Psoas muscle (tissue), 7 donors: ENCODE measurements at regions not wholly inside any gene's neighbourhood (a gene's known extent, or its start where the extent isn't known, plus 50 kb on each side); places are given as distances from the start of the nearest gene placed in this dataset.

Experiments
- ATAC-seq, 4 donors: fragments of 200-7000 bp; cut with Tn5 transposase; one replicate each; pipeline ENCODE4 v1.9.1; 2020; ENCODE audit warnings: moderate library complexity in 3 of 4, mild to moderate bottlenecking in 2 of 4
- DNase-seq, 2 donors: peaks; one replicate each; pipeline ENCODE4 v3.0.0-alpha.2; 2020
- H3K27ac ChIP-seq: fragments of 200-600 bp; one replicate; pipeline ENCODE4 v1.8.0; 2022
- H3K27me3 ChIP-seq, 3 donors: fragments of 200-600 bp in 1 of 3; one replicate each; pipeline versions ENCODE4 v1.6.1 to v1.8.0; 2013 to 2022; ENCODE audit warnings: low read length in 2 of 3, mild to moderate bottlenecking in 2 of 3, moderate library complexity in 1 of 3; ENCODE audit not compliant: insufficient read depth in 3 of 3
- H3K36me3 ChIP-seq, 2 donors: fragments of 200-600 bp in 1 of 2; one replicate each; pipeline versions ENCODE4 v1.6.1 to v1.8.0; 2013 to 2022; ENCODE audit warnings: low read depth in 1 of 2, mild to moderate bottlenecking in 1 of 2, moderate library complexity in 1 of 2; ENCODE audit not compliant: insufficient read depth in 1 of 2
- H3K4me1 ChIP-seq: fragments of 200-600 bp; one replicate; pipeline ENCODE4 v1.8.0; 2022
- H3K4me3 ChIP-seq: fragments of 200-600 bp; one replicate; pipeline ENCODE4 v1.8.0; 2022; ENCODE audit warnings: mild to moderate bottlenecking
- H3K9me3 ChIP-seq: fragments of 200-600 bp; one replicate; pipeline ENCODE4 v1.8.0; 2022
- WGBS, 3 donors: extraction: QIAGEN DNeasy Blood & Tissue Kit; methylation state at CpG; one replicate each; pipeline versions ENCODE4 v1.1.6 to v1.1.7; 2013; 5-methylcytosine and 5-hydroxymethylcytosine counted together
- intact Hi-C, 2 donors: fragments of 100-400 bp; cut with DNase I; formaldehyde crosslinking; loops; one replicate each; pipeline versions ENCODE4 v1.11.0 to v1.14.2; 2022
- TF ChIP-seq, protein P1 (sequence below): fragments of 200-600 bp; IDR thresholded peaks from one replicate; pipeline ENCODE4 v1.8.0; 2022; ENCODE audit warnings: antibody characterized with exemption
- donor health status: healthy with polysubstance abuse.
- donor health status: DM: no; HTN: no; CAD: no; lungs with moderate emphysema.
- donor health status: Bipolar disorder and iron deficiency.
- donor health status: healthy.
- donor health status: DM: yes; HTN: yes; CAD: no.
- donor health status: DM: no; HTN: no; CAD: no.
- donor health status: DM: yes; HTN: yes; CAD: no.

DNA sequence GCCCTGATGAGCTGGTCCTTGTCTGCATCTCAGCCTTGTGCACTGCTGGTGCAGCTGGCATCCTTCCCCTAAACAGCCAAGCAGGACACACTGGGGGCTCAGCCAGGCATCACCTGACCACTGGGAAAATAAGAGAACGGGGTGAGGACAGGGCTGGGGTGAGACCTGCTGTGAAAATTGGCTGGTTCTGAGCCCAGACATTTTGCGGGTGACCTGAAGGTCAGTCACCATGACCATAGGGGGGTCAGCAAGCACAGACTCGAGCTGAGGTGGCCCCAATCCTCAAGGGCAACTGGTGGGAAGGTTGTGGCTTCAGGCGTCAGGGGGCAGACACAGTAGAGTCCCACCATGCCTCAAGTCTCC is 144.9 kb upstream of the TWIST2 start:
- H3K9me3 ChIP-seq = no peaks in the 10 kb centered on the region
- DNase-seq = no peak
- 67 to 70% (median 69%) methylated on average over 4 of the region's 4 CpGs for WGBS, 3 donors
- ATAC-seq = no peak
- no peaks in the 10 kb centered on the region for H3K36me3 ChIP-seq
- H3K27me3 ChIP-seq = no peaks in the 10 kb centered on the region
- H3K4me3 ChIP-seq = no peak overlapping the region
- TF ChIP-seq, protein P1, sequence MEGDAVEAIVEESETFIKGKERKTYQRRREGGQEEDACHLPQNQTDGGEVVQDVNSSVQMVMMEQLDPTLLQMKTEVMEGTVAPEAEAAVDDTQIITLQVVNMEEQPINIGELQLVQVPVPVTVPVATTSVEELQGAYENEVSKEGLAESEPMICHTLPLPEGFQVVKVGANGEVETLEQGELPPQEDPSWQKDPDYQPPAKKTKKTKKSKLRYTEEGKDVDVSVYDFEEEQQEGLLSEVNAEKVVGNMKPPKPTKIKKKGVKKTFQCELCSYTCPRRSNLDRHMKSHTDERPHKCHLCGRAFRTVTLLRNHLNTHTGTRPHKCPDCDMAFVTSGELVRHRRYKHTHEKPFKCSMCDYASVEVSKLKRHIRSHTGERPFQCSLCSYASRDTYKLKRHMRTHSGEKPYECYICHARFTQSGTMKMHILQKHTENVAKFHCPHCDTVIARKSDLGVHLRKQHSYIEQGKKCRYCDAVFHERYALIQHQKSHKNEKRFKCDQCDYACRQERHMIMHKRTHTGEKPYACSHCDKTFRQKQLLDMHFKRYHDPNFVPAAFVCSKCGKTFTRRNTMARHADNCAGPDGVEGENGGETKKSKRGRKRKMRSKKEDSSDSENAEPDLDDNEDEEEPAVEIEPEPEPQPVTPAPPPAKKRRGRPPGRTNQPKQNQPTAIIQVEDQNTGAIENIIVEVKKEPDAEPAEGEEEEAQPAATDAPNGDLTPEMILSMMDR = no peak
- intact Hi-C loops = no loop called here
- H3K27ac ChIP-seq = no peak overlapping the region
- H3K4me1 ChIP-seq = no peaks in the 10 kb centered on the region

DNA sequence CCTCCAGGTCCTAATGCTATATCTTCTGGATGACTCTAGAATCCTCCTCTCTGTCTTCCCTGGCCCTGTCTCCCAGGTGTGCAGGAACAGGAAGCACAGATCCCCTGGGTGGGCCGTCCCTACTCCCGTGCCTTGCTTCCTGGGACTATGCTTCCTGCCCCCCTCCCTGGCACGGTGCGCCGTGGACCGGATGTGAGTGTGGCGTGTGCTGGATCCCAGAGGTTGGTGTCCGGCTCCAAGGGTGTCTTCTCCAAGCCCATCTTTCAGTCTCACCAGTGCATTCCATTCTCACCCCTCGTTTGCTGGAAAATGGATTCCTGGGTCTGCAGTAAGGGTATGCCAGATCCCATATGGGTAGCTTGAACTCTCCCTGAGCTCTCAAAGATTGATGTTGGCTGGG is 144.4 kb upstream of the TWIST2 start:
- Histone ChIP-seq H3K36me3 (no peaks in the 10 kb centered on the region), H3K9me3 (no peaks in the 10 kb centered on the region), H3K27me3 (no peaks in the 10 kb centered on the region), H3K4me1 (no peaks in the 10 kb centered on the region), H3K4me3 (no peak overlapping the region), H3K27ac (no peak overlapping the region)
- TF ChIP-seq, protein P1 = no peak
- intact Hi-C loops = no loop called here
- no peak for DNase-seq
- 86 to 89% (median 88%) methylated on average over 9 of the region's 9 CpGs for WGBS, 3 donors
- peak in 1 of 4 donors; percentile 11 for ATAC-seq

DNA sequence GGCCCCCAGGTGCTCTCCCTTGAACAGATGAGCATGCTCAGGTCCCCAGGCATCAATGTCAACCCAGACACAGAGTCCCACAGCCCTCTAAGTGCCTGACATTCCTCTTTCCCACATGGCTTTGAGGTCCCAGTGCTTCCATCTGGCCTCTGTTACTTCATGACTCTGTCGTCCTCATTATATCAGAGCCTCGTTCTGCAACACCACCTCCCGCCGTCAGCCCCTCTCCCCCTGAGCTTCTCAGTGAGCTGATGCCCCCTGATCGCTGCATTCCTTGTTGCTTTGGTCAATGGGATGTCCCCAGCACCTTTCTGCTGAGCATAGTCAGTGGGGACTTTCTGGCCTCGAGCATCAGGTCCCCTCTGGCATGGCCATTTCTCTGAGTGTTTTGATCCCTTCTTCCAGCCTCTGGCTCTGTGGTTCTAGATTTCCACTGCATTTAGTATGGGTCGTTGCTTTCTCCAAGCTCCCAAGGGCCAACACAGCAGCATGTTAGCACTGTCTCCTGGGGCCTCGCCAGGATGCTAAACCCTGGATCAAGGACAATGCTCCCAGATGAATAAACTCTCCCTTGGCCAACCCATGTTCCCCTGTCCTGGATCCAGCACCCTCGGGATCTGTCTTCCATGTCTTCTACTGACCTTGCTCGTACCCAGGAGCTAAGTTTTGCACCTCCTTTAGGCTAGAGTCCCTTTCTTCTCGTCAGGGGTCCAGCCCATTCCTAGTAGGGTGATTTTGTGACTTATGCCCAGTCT is 143.2 kb upstream of the TWIST2 start:
- Histone ChIP-seq H3K4me1 (no peaks in the 10 kb centered on the region), H3K27me3 (peaks cover 0 to 3% (median 0%) of the 10 kb centered on the region in 3 donors), H3K36me3 (no peaks in the 10 kb centered on the region), H3K4me3 (no peak overlapping the region), H3K9me3 (no peaks in the 10 kb centered on the region), H3K27ac (no peak overlapping the region)
- WGBS, 3 donors = 77 to 80% (median 79%) methylated on average over 11 of the region's 11 CpGs
- no peak for DNase-seq
- intact Hi-C loops = no loop called here
- TF ChIP-seq, protein P1 = no peak
- no peak for ATAC-seq

DNA sequence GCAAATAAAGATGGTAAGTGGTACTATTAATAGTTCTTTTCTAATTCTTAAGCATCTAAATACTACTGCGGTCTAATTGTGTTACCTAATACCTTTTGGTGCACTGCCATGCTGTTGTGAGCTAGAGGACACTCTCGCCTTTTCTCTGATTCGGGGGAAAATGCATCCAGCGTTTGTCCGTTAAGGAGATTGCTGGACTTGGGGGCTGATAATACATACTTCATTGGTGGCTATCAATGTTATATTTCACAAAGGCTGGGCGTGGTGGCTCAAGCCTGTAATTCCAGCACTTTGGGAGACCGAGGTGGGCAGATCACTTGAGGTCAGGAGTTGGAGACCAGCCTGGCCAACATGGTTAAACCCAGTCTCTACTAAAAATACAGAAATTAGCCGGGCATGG is 141.7 kb upstream of the TWIST2 start:
- Histone ChIP-seq H3K27ac (no peak overlapping the region), H3K4me1 (no peaks in the 10 kb centered on the region), H3K36me3 (no peaks in the 10 kb centered on the region), H3K4me3 (no peak overlapping the region), H3K9me3 (no peaks in the 10 kb centered on the region), H3K27me3 (peaks cover 0 to 7% (median 0%) of the 10 kb centered on the region in 3 donors)
- TF ChIP-seq, protein P1 = no peak
- WGBS, 3 donors = 88 to 91% (median 88%) methylated on average over 8 of the region's 8 CpGs
- intact Hi-C loops = loop anchor here in 1 of 2 donors (2.0 kb wide), 1 partner anchor 15 kb away; no protein-coding TSS in a partner anchor
- no peak for DNase-seq
- ATAC-seq = no peak

DNA sequence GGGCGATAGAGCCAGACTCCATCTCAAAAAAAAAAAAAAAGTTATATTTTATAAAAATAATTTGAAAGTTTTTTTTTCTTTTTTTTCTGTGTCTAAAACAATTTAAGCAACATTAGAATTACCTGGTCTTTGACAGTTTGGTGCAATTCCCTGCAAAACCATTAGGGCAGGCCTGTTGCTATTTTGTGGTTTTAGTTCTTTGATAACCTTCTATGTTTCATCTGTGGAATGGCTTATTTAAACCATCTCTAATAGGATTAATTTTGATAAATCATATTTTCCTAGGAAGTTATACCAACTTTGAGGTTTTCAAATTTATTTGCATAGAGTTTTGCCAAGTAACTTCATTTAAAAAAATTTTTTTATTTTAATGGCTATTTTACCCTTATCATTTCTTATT is 141.2 kb upstream of the TWIST2 start:
- Histone ChIP-seq H3K27me3 (peaks cover 0 to 7% (median 0%) of the 10 kb centered on the region in 3 donors), H3K4me1 (no peaks in the 10 kb centered on the region), H3K9me3 (no peaks in the 10 kb centered on the region), H3K27ac (no peak overlapping the region), H3K4me3 (no peak overlapping the region), H3K36me3 (no peaks in the 10 kb centered on the region)
- ATAC-seq (no peak), DNase-seq (no peak)
- WGBS, 3 donors = 89 to 100% (median 95%) methylated on average over 1 of the region's 1 CpG
- TF ChIP-seq, protein P1 = peak; percentile 6
- intact Hi-C loops = loop anchor here in 1 of 2 donors (2.0 kb wide), 1 partner anchor 14 kb away; no protein-coding TSS in a partner anchor
